CD1c-positive myeloid dendritic cell (primary cell): ENCODE measurements at regions not wholly inside any gene's neighbourhood (a gene's known extent, or its start where the extent isn't known, plus 50 kb on each side); places are given as distances from the start of the nearest gene placed in this dataset.

Experiments used
- DNase-seq: peaks from one replicate; pipeline ENCODE4 v3.0.0-alpha.2; 2016; ENCODE audit errors: extremely low spot score

- DNase-seq: no peak
These were observed 152.0 kb downstream of the CHRM3 start for GRCh38 chr1:239538239-239538988.

GRCh38 chr1:239539051-239539450, 152.7 kb downstream of the CHRM3 start:
- DNase-seq: no peak

- DNase-seq: no peak
These were observed 153.4 kb downstream of the CHRM3 start for GRCh38 chr1:239539812-239540211.

- no peak for DNase-seq
These were observed 157.5 kb downstream of the CHRM3 start for GRCh38 chr1:239543873-239544272.

- no peak for DNase-seq
These were observed 159.1 kb downstream of the CHRM3 start for GRCh38 chr1:239545466-239545865.

- DNase-seq: no peak
These were observed 161.6 kb downstream of the CHRM3 start for GRCh38 chr1:239547987-239548386.

GRCh38 chr1:239550178-239550577, 163.8 kb downstream of the CHRM3 start:
- no peak for DNase-seq

- no peak for DNase-seq
These were observed 169.0 kb downstream of the CHRM3 start for GRCh38 chr1:239555350-239555749.

- no peak for DNase-seq
These were observed 172.2 kb downstream of the CHRM3 start for GRCh38 chr1:239558559-239558958.

GRCh38 chr1:239558991-239559390, 172.6 kb downstream of the CHRM3 start:
- peak; percentile 21 for DNase-seq

- DNase-seq: no peak
These were observed 174.6 kb downstream of the CHRM3 start for GRCh38 chr1:239560921-239561320.

GRCh38 chr1:239562095-239562494, 175.7 kb downstream of the CHRM3 start:
- DNase-seq: no peak

- peak; percentile 51 for DNase-seq
These were observed 177.3 kb downstream of the CHRM3 start for GRCh38 chr1:239563681-239564080.

GRCh38 chr1:239566074-239566473, 179.7 kb downstream of the CHRM3 start:
- no peak for DNase-seq

- DNase-seq: no peak
These were observed 184.5 kb downstream of the CHRM3 start for GRCh38 chr1:239570878-239571277.

- DNase-seq: no peak
These were observed 185.8 kb downstream of the CHRM3 start for GRCh38 chr1:239572183-239572582.

GRCh38 chr1:239574112-239574511, 187.7 kb downstream of the CHRM3 start:
- DNase-seq: no peak

GRCh38 chr1:239575113-239575512, 188.7 kb downstream of the CHRM3 start:
- DNase-seq: no peak

GRCh38 chr1:239583536-239583935, 197.2 kb downstream of the CHRM3 start:
- DNase-seq: no peak

- no peak for DNase-seq
These were observed 199.8 kb downstream of the CHRM3 start for GRCh38 chr1:239586128-239586527.

GRCh38 chr1:239587066-239587465, 200.7 kb downstream of the CHRM3 start:
- DNase-seq: no peak

GRCh38 chr1:239587574-239588369, 201.4 kb downstream of the CHRM3 start:
- DNase-seq: no peak

- DNase-seq: no peak
These were observed 204.2 kb downstream of the CHRM3 start for GRCh38 chr1:239590556-239590955.
